Hippocampal formation (tissue), 2 donors: ENCODE measurements at regions not wholly inside any gene's neighbourhood (a gene's known extent, or its start where the extent isn't known, plus 50 kb on each side); places are given as distances from the start of the nearest gene placed in this dataset.
"Not testable (repeated sequence)": the region's sequence is repeated elsewhere in the genome, so short reads cannot be mapped to it uniquely, and the experiment has no call there.

Experiments used
- DNase-seq, 2 donors: peaks; one replicate each; lab custom pipeline; 2025; lab: John Stamatoyannopoulos, UW

GRCh38 chr14:87419925-87420324 is 573.1 kb downstream of the GALC start:
- DNase-seq: no peak

- DNase-seq: no peak
Measured at GRCh38 chr14:87411370-87411769, 581.6 kb downstream of the GALC start.

GRCh38 chr14:87409393-87409792 is 583.6 kb downstream of the GALC start:
- no peak for DNase-seq

- no peak for DNase-seq
Measured at GRCh38 chr14:87407344-87407743, 585.6 kb downstream of the GALC start.

- no peak for DNase-seq
Measured at GRCh38 chr14:87405563-87405962, 587.4 kb downstream of the GALC start.

- no peak for DNase-seq
Measured at GRCh38 chr14:87397499-87397898, 595.5 kb downstream of the GALC start.

- no peak for DNase-seq
Measured at GRCh38 chr14:87391066-87391465, 601.9 kb downstream of the GALC start.

- DNase-seq: no peak
Measured at GRCh38 chr14:87388946-87389345, 604.0 kb downstream of the GALC start.

- no peak for DNase-seq
Measured at GRCh38 chr14:87387806-87388205, 605.2 kb downstream of the GALC start.

GRCh38 chr14:87386524-87386923 is 606.5 kb downstream of the GALC start:
- no peak for DNase-seq

GRCh38 chr14:87380054-87380453 is 612.9 kb downstream of the GALC start:
- DNase-seq: no peak

GRCh38 chr14:87368751-87369150 is 624.2 kb downstream of the GALC start:
- no peak for DNase-seq

- not testable (repeated sequence) for DNase-seq
Measured at GRCh38 chr14:87360246-87360645, 632.7 kb downstream of the GALC start.

- DNase-seq: no peak
Measured at GRCh38 chr14:87351007-87351406, 642.0 kb downstream of the GALC start.

GRCh38 chr14:87349921-87350320 is 643.1 kb downstream of the GALC start:
- no peak for DNase-seq

- no peak for DNase-seq
Measured at GRCh38 chr14:87343652-87344051, 649.3 kb downstream of the GALC start.

GRCh38 chr14:87334997-87335685 is 657.8 kb downstream of the GALC start:
- DNase-seq: peak in 1 of 2 donors; percentile 3

- DNase-seq: no peak
Measured at GRCh38 chr14:87331991-87332390, 661.0 kb downstream of the GALC start.

GRCh38 chr14:87325741-87326140 is 667.2 kb downstream of the GALC start:
- DNase-seq: no peak

GRCh38 chr14:87323191-87323590 is 669.8 kb downstream of the GALC start:
- DNase-seq: no peak

GRCh38 chr14:87321548-87321947 is 671.4 kb downstream of the GALC start:
- no peak for DNase-seq

GRCh38 chr14:87312894-87313205 is 680.1 kb downstream of the GALC start:
- no peak for DNase-seq

- no peak for DNase-seq
Measured at GRCh38 chr14:87312169-87312893, 680.7 kb downstream of the GALC start.

GRCh38 chr14:87309557-87309956 is 683.4 kb downstream of the GALC start:
- DNase-seq: no peak
